ENCODE measurements at regions not wholly inside any gene's neighbourhood (a gene's known extent, or its start where the extent isn't known, plus 50 kb on each side); places are given as distances from the start of the nearest gene placed in this dataset.
"Not testable (repeated sequence)": the region's sequence is repeated elsewhere in the genome, so short reads cannot be mapped to it uniquely, and the experiment has no call there.

GRCh38 chr6:50899306-50899870 lies 80.7 kb downstream of the TFAP2B start:
- Histone ChIP-seq H3K4me3 (ENCODE audit: low read depth, low read length) (no peak overlapping the region), H3K36me3 (ENCODE audit: control insufficient read depth, insufficient read depth, low read length) (no peaks in the 10 kb centered on the region), H3K27me3 (ENCODE audit: control insufficient read depth, insufficient read depth, low read length) (no peaks in the 10 kb centered on the region)
- ChIA-PET POLR2A (no interaction called here), CTCF (no interaction called here)
- TF ChIP-seq CTCF (IDR thresholded peaks at IDR 0.05; ENCODE audit: insufficient read depth, low read depth, low read length) = no peak
- no peak for DNase-seq (ENCODE audit: low read depth)

GRCh38 chr6:50902260-50902659 lies 83.6 kb downstream of the TFAP2B start:
- DNase-seq (ENCODE audit: low read depth) = no peak
- ChIA-PET POLR2A (no interaction called here), CTCF (no interaction called here)
- H3K27me3 ChIP-seq (ENCODE audit: control insufficient read depth, insufficient read depth, low read length) = no peaks in the 10 kb centered on the region
- no peak overlapping the region for H3K4me3 ChIP-seq (ENCODE audit: low read depth, low read length)
- H3K36me3 ChIP-seq (ENCODE audit: control insufficient read depth, insufficient read depth, low read length) = no peaks in the 10 kb centered on the region
- no peak for TF ChIP-seq CTCF (IDR thresholded peaks at IDR 0.05; ENCODE audit: insufficient read depth, low read depth, low read length)

- POLR2A ChIA-PET = no interaction called here
- Histone ChIP-seq H3K27me3 (ENCODE audit: control insufficient read depth, insufficient read depth, low read length) (no peaks in the 10 kb centered on the region), H3K36me3 (ENCODE audit: control insufficient read depth, insufficient read depth, low read length) (no peaks in the 10 kb centered on the region), H3K4me3 (ENCODE audit: low read depth, low read length) (no peak overlapping the region)
- TF ChIP-seq CTCF (IDR thresholded peaks at IDR 0.05; ENCODE audit: insufficient read depth, low read depth, low read length) = no peak
- no peak for DNase-seq (ENCODE audit: low read depth)
- CTCF ChIA-PET = no interaction called here
Observed at GRCh38 chr6:50905297-50905696, 86.6 kb downstream of the TFAP2B start.

- no peaks in the 10 kb centered on the region for H3K36me3 ChIP-seq (ENCODE audit: control insufficient read depth, insufficient read depth, low read length)
- H3K4me3 ChIP-seq (ENCODE audit: low read depth, low read length) = no peak overlapping the region
- no peaks in the 10 kb centered on the region for H3K27me3 ChIP-seq (ENCODE audit: control insufficient read depth, insufficient read depth, low read length)
- no peak for DNase-seq (ENCODE audit: low read depth)
- no peak for TF ChIP-seq CTCF (IDR thresholded peaks at IDR 0.05; ENCODE audit: insufficient read depth, low read depth, low read length)
- ChIA-PET POLR2A (no interaction called here), CTCF (no interaction called here)
Observed at GRCh38 chr6:50907565-50907964, 88.9 kb downstream of the TFAP2B start.

- Histone ChIP-seq H3K36me3 (ENCODE audit: control insufficient read depth, insufficient read depth, low read length) (no peaks in the 10 kb centered on the region), H3K27me3 (ENCODE audit: control insufficient read depth, insufficient read depth, low read length) (no peaks in the 10 kb centered on the region), H3K4me3 (ENCODE audit: low read depth, low read length) (no peak overlapping the region)
- POLR2A ChIA-PET = no interaction called here
- no peak for DNase-seq (ENCODE audit: low read depth)
- CTCF ChIA-PET = no interaction called here
- TF ChIP-seq CTCF (IDR thresholded peaks at IDR 0.05; ENCODE audit: insufficient read depth, low read depth, low read length) = no peak
Observed at GRCh38 chr6:50913105-50913770, 94.6 kb downstream of the TFAP2B start.

GRCh38 chr6:50921378-50921777 lies 102.7 kb downstream of the TFAP2B start:
- DNase-seq (ENCODE audit: low read depth); H3K27me3 ChIP-seq (ENCODE audit: control insufficient read depth, insufficient read depth, low read length); H3K36me3 ChIP-seq (ENCODE audit: control insufficient read depth, insufficient read depth, low read length); CTCF ChIA-PET; H3K4me3 ChIP-seq (ENCODE audit: low read depth, low read length); POLR2A ChIA-PET: not testable (repeated sequence)

All from BJ (cell line).